Activated naive CD8-positive, alpha-beta T cell (primary cell): ENCODE measurements at regions not wholly inside any gene's neighbourhood (a gene's known extent, or its start where the extent isn't known, plus 50 kb on each side); places are given as distances from the start of the nearest gene placed in this dataset.

ENCODE experiments used
- H3K27ac Mint-ChIP-seq: one replicate; pipeline ENCODE4 v1.8.0; 2021; ENCODE audit warnings: mixed read lengths
- H3K27me3 Mint-ChIP-seq: one replicate; pipeline ENCODE4 v1.8.0; 2021; ENCODE audit warnings: mixed read lengths
- H3K36me3 Mint-ChIP-seq: one replicate; pipeline ENCODE4 v1.8.0; 2021; ENCODE audit warnings: mixed read lengths
- H3K4me1 Mint-ChIP-seq: one replicate; pipeline ENCODE4 v1.8.0; 2021; ENCODE audit warnings: low read depth, mixed read lengths
- H3K4me3 Mint-ChIP-seq: one replicate; pipeline ENCODE4 v1.8.0; 2021; ENCODE audit warnings: mild to moderate bottlenecking, mixed read lengths
- H3K9me3 Mint-ChIP-seq: one replicate; pipeline ENCODE4 v1.8.0; 2021; ENCODE audit warnings: low read depth, mixed read lengths

GRCh38 chr3:59401924-59402323 lies 352.1 kb upstream of the CFAP20DC start:
- peaks cover 4% of the 10 kb centered on the region for H3K4me1 Mint-ChIP-seq
- H3K36me3 Mint-ChIP-seq = no peaks in the 10 kb centered on the region
- no peaks in the 10 kb centered on the region for H3K27me3 Mint-ChIP-seq
- H3K27ac Mint-ChIP-seq = no peak overlapping the region
- H3K4me3 Mint-ChIP-seq = no peak overlapping the region
- H3K9me3 Mint-ChIP-seq = no peaks in the 10 kb centered on the region

DNA sequence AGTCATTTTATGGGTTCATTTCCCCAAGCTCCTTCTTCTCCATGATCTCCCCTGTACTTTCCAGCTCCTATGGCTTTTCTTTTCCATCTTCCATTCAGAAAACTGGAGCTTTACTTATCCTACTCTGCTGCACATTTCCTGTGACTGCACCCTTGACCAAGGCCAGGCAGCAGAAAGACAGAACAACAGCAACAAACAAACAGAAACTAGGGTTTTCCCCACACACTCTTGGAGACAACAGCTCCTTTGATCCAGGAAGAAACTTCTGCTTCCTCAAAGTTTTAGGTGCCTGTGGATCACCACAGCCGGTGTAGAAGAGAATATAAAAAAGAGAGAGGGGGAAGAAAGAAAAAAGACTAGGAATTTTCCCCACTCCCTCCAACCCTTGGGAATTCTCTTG lies 342.3 kb upstream of the CFAP20DC start:
- Mint-ChIP-seq H3K27ac (no peak overlapping the region), H3K4me3 (no peak overlapping the region), H3K4me1 (peaks cover 25% of the 10 kb centered on the region), H3K36me3 (peaks cover 7% of the 10 kb centered on the region), H3K27me3 (no peaks in the 10 kb centered on the region), H3K9me3 (no peaks in the 10 kb centered on the region)

GRCh38 chr3:59391131-59391530 lies 341.3 kb upstream of the CFAP20DC start:
- H3K36me3 Mint-ChIP-seq = peaks cover 8% of the 10 kb centered on the region
- no peaks in the 10 kb centered on the region for H3K9me3 Mint-ChIP-seq
- no peak overlapping the region for H3K4me3 Mint-ChIP-seq
- peaks cover 34% of the 10 kb centered on the region for H3K4me1 Mint-ChIP-seq
- H3K27me3 Mint-ChIP-seq = no peaks in the 10 kb centered on the region
- H3K27ac Mint-ChIP-seq = no peak overlapping the region

GRCh38 chr3:59388555-59389270 lies 338.9 kb upstream of the CFAP20DC start:
- peak overlapping the region; percentile 95 for H3K27ac Mint-ChIP-seq
- H3K9me3 Mint-ChIP-seq = no peaks in the 10 kb centered on the region
- peaks cover 9% of the 10 kb centered on the region for H3K36me3 Mint-ChIP-seq
- H3K27me3 Mint-ChIP-seq = no peaks in the 10 kb centered on the region
- H3K4me3 Mint-ChIP-seq = peak overlapping the region; percentile 62
- H3K4me1 Mint-ChIP-seq = peaks cover 48% of the 10 kb centered on the region

DNA sequence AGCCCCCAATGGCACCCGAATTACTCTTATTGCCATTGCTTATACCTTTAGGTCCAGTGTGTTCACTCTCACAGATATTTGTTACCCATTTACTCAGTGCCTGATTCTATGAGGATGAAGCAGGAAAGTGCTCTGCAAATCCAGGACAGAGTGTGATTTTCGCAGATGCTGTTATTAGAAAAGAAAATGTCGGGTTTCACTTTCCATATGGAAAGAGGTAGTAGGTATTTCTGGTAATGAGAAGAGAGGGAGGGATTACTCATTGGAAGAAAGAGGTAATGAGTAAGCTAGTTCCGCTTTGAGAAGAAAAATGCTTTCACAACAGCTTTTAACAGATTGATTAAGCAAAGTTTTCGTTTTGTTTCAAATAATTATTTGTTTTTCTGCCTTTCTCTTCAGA lies 336.3 kb upstream of the CFAP20DC start:
- H3K9me3 Mint-ChIP-seq = no peaks in the 10 kb centered on the region
- peak overlapping the region; percentile 47 for H3K4me3 Mint-ChIP-seq
- H3K27ac Mint-ChIP-seq = peak overlapping the region; percentile 84
- H3K4me1 Mint-ChIP-seq = peaks cover 54% of the 10 kb centered on the region
- no peaks in the 10 kb centered on the region for H3K27me3 Mint-ChIP-seq
- H3K36me3 Mint-ChIP-seq = peaks cover 6% of the 10 kb centered on the region

- no peaks in the 10 kb centered on the region for H3K27me3 Mint-ChIP-seq
- no peak overlapping the region for H3K4me3 Mint-ChIP-seq
- H3K27ac Mint-ChIP-seq = no peak overlapping the region
Measured at GRCh38 chr3:59385547-59385946, 335.7 kb upstream of the CFAP20DC start.

GRCh38 chr3:59381282-59381681 lies 331.5 kb upstream of the CFAP20DC start:
- Mint-ChIP-seq H3K27ac (no peak overlapping the region), H3K4me3 (no peak overlapping the region), H3K4me1 (peaks cover 21% of the 10 kb centered on the region)

More at GRCh38 chr3:59385547-59385946, 335.7 kb upstream of the CFAP20DC start:
- peaks cover 6% of the 10 kb centered on the region for H3K36me3 Mint-ChIP-seq
- no peaks in the 10 kb centered on the region for H3K9me3 Mint-ChIP-seq
- peaks cover 54% of the 10 kb centered on the region for H3K4me1 Mint-ChIP-seq

DNA sequence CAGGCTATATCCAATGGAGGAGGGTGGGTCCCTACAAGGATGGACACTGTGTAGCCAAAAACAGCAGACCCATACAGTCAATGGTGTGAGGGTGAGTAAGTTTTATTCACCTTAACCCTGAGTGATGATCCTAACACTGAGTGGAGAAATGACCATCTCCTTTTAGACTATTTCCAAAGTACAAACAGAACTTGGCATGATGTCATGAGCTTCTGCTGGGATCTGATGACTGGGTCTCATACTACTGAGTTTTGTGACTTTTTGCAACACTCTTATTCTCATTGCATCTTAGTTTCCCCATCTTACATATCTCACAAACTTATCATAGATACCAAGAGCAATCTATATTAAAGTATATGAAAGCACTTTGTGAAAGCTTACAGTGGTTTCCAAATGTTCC lies 330.3 kb upstream of the CFAP20DC start:
- no peak overlapping the region for H3K27ac Mint-ChIP-seq
- no peaks in the 10 kb centered on the region for H3K9me3 Mint-ChIP-seq
- no peak overlapping the region for H3K4me3 Mint-ChIP-seq
- H3K27me3 Mint-ChIP-seq = no peaks in the 10 kb centered on the region
- peaks cover 17% of the 10 kb centered on the region for H3K4me1 Mint-ChIP-seq
- H3K36me3 Mint-ChIP-seq = no peaks in the 10 kb centered on the region

More at GRCh38 chr3:59381282-59381681, 331.5 kb upstream of the CFAP20DC start:
- H3K27me3 Mint-ChIP-seq = no peaks in the 10 kb centered on the region
- no peaks in the 10 kb centered on the region for H3K9me3 Mint-ChIP-seq
- H3K36me3 Mint-ChIP-seq = peaks cover 2% of the 10 kb centered on the region

- Mint-ChIP-seq H3K9me3 (no peaks in the 10 kb centered on the region), H3K27ac (no peak overlapping the region), H3K27me3 (no peaks in the 10 kb centered on the region), H3K4me3 (no peak overlapping the region), H3K36me3 (no peaks in the 10 kb centered on the region), H3K4me1 (no peaks in the 10 kb centered on the region)
Measured at GRCh38 chr3:59374818-59375211, 325.0 kb upstream of the CFAP20DC start.

DNA sequence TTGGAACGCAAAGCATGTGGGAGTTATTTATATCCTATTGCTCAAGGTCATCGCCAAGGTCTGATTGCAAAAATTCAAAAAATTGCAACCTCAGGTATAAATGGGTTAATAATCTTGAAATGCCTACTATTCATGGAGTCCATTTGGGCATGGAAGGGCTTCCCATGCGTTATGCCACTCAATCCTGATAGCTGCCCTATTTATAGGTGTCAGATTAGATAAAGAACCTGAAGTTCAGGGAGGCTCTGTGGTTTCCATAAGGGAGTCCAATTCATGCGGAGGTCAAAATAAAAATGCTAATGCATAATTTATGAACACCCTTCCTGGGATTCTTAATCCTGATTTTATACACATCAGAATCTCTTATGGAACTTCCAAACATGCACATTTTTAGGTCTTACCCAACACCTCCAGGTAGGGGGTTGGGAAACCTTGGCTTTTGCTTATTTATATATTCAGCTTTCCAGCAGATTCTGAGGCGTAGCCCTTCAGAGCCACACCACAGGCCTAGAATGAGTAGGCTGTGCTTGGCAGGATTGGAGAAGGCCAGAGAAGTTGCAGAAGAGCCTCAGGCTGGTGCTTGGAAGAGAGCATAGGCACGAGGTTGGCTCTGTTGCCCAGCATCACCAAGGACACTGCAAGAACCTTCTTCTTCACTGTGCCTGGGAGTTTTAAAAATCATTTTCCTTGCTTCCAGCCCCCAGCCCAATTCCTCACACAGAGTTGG lies 324.4 kb upstream of the CFAP20DC start:
- Mint-ChIP-seq H3K4me3 (no peak overlapping the region), H3K27me3 (no peaks in the 10 kb centered on the region), H3K9me3 (no peaks in the 10 kb centered on the region), H3K27ac (no peak overlapping the region), H3K36me3 (no peaks in the 10 kb centered on the region), H3K4me1 (no peaks in the 10 kb centered on the region)

DNA sequence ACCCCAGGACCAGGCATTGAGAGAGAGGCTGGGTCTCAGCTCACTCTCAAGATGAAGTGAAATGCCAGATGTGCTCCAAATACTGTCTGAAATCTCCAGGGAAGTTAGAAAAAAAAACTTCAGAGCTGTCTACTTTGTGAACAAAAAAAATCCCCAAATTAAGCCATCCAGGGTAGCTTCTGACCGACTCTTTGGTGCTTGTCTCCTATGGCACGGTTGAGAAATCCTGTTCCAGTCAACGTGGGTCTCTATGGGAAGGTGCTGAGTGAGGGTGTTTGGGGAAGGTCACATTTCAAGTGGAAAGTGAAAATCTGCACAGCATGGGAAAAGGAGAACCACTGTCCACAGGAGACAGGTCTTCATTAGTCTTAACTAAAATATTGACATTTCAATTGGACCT lies 322.5 kb upstream of the CFAP20DC start:
- Mint-ChIP-seq H3K27me3 (no peaks in the 10 kb centered on the region), H3K4me1 (peaks cover 5% of the 10 kb centered on the region), H3K36me3 (peaks cover 3% of the 10 kb centered on the region), H3K4me3 (no peak overlapping the region), H3K9me3 (no peaks in the 10 kb centered on the region), H3K27ac (no peak overlapping the region)

DNA sequence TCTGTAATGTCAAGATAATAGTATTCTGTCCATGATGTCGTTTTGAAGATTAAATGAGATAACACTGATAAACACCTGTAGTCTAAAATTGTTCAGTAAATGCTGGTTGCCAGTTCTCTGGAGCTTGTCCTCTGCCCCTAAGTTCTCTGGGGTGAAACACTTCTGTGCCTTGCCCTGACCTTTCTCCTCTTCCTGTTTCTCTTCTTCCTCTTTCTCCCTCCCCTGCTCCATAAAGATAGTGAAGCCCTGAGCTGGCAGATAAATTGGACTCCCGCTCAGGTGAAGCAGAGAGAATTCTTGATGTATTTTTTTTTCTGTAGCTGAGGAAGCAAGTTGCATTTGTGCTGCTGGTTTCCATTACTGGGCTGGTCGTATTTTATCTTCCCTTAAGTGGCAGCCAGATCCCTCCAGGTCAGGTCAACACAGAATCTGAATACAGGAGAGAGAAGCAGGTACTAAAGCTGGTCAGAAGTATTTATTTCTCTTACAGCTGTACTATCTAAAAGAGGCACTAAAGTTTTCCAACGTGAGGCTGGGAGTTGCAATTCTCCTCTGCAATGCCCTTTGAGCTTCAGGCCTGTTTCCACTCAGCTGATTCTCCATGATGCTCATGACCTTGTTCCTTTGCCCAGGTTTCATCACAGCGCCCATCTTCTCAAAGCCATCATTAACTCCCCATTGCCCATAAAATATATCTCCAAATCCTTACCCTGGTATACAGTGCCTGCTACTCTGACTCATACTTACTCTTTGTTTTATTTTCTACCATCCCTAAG lies 319.3 kb upstream of the CFAP20DC start:
- Mint-ChIP-seq H3K27ac (no peak overlapping the region), H3K9me3 (no peaks in the 10 kb centered on the region), H3K4me1 (peaks cover 10% of the 10 kb centered on the region), H3K27me3 (no peaks in the 10 kb centered on the region), H3K36me3 (peaks cover 3% of the 10 kb centered on the region), H3K4me3 (no peak overlapping the region)

GRCh38 chr3:59367150-59367549 lies 317.3 kb upstream of the CFAP20DC start:
- Mint-ChIP-seq H3K27me3 (no peaks in the 10 kb centered on the region), H3K36me3 (peaks cover 3% of the 10 kb centered on the region), H3K27ac (no peak overlapping the region), H3K9me3 (no peaks in the 10 kb centered on the region), H3K4me3 (no peak overlapping the region), H3K4me1 (peaks cover 10% of the 10 kb centered on the region)

GRCh38 chr3:59366218-59366617 lies 316.4 kb upstream of the CFAP20DC start:
- Mint-ChIP-seq H3K9me3 (peaks cover 7% of the 10 kb centered on the region), H3K4me1 (peaks cover 10% of the 10 kb centered on the region), H3K27me3 (no peaks in the 10 kb centered on the region), H3K4me3 (no peak overlapping the region), H3K36me3 (peaks cover 6% of the 10 kb centered on the region), H3K27ac (no peak overlapping the region)

- Mint-ChIP-seq H3K36me3 (peaks cover 6% of the 10 kb centered on the region), H3K27ac (no peak overlapping the region), H3K27me3 (no peaks in the 10 kb centered on the region), H3K4me3 (no peak overlapping the region), H3K4me1 (peaks cover 10% of the 10 kb centered on the region), H3K9me3 (peaks cover 8% of the 10 kb centered on the region)
Measured at GRCh38 chr3:59364496-59364895, 314.7 kb upstream of the CFAP20DC start.
